ENCODE measurements at regions not wholly inside any gene's neighbourhood (a gene's known extent, or its start where the extent isn't known, plus 50 kb on each side); places are given as distances from the start of the nearest gene placed in this dataset.

DNA sequence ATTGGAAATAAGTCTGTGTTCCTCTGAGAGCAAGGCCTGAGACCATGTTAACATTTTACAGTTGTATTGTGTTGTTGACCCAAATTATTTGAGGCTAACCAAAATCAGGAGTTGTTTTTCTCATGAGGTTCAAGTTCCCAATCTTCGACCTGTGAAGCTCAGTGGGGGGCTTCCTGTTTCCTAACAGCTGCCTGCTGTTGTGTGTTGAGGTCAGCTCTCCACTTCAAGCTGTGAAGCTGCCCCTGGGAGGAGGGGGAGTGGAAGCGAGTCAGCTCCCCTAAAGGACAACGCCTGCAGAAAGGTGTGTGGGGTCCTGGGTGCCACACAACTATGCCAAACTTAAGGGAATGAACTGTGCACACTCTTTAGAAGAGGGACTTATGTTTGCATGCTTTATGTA lies 295.5 kb downstream of the IRX1 start:
- DNase-seq, result no peak

DNA sequence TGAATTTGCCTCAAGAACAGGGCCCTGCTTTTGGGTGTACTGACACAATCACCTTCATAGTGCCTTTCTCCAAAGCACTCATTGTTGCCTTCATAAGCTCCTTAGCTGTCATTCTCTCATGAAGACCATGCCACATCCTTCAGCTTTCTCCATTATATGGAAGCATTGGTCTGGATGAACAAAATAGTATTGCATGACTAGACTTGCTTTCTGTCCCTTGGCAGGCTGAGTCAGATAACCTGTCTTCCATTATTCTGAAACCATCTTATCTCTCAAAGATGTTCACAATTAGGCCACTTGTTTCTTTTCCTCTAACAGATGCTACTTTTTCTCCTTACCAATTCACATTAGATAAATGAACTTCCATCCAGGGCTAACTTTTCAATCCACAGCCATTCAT lies 297.9 kb downstream of the IRX1 start:
- DNase-seq, result no peak

DNA sequence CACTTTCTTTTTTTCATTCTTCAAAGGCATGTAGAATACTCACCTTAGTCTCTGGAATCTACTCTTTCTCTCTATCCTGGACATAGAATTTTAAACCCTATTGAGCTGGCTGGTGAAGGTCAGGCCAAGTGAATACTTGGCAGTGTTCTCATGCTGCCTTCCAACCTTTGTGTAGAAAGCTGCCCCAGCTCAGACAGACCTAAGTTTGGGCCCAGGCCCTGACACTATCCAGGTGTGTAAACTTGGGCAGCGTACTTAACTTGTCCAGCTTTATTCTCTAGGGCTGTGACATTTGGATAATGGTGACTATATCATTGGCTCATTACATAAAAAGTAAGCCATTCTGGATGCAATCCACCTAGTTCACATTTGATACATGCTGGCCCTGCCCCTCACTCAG lies 298.3 kb downstream of the IRX1 start:
- no peak for DNase-seq

- no peak for DNase-seq
These were observed 300.5 kb downstream of the IRX1 start for GRCh38 chr5:3896098-3896497.

DNA sequence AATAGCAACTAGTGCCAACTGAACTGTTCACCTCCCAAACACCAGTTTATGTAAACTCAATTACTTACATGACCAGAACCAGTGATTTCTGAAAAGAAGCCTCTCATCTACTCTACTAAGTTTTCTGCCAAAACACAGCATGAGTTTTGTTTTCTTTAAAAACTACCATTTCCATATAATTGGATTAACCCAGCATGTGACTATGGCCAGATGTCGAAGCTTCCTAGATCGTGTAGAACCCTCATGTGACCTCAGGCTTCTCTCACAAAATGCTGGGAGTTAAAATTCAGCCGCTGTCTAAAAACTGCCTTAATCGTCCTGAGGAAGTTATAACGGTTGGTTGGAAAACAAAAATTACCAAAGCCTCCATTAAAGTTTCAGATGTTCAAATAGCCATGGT lies 303.5 kb downstream of the IRX1 start:
- no peak for DNase-seq

DNA sequence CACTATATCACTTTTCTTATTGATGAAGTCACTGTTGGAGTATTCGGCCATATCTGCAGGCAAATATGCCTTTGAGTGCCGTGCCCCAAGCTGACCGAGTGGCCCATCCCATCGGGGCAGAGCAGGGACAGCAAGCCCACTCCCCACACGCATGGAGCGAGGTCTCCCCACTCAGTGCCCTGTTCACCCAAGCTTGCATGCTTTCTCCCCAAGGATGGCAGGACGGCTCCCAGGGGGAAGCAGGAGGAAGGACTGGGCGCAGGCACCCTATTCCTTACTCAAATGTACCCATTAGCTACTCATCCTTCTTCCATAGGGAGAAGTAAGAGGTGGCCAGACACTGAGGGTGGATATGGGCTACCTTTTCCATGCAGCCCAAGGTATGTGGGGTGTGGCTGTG lies 309.0 kb downstream of the IRX1 start:
- DNase-seq, result no peak

- no peak for DNase-seq
These were observed 309.4 kb downstream of the IRX1 start for GRCh38 chr5:3905031-3905430.

DNA sequence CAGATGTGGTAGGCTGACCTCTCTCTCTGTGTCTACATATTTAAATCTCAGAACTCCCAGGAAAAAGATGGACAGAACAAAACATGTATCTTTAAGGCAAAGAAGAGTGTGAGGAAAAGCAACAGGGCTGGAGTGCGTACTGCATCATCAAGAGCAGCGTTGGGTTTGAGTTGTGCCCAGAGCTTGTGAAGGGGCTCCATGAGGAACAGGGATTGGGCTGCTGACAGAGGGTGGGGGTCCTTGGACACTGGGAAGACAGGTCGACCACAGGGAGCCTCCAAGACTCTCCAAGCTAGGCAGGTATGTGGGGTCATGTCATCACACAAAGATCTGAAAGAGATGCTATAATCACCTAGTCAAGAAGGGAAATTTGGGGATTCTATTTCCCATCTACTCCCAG lies 309.9 kb downstream of the IRX1 start:
- no peak for DNase-seq

DNA sequence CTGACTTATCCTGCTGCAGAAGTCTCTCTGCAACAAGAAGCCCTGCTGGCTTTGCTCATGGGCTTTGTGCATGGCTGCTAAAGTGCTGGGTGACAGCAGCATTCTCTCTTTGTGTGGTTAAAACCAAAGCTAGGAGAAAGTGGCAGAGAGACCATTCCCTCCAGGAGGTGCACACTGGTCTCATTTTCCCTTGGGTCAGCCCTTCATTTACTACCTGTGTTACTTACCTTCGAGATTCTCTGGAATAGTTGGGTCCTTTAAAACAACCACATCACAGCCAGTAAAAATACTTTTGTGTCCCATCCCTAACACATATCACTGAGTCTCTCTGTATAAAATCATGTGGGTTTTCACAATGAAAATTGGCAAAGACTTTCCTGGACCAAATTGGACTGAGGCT lies 315.5 kb downstream of the IRX1 start:
- DNase-seq, result no peak

- no peak for DNase-seq
These were observed 316.1 kb downstream of the IRX1 start for GRCh38 chr5:3911773-3912172.

- DNase-seq, result no peak
These were observed 317.2 kb downstream of the IRX1 start for GRCh38 chr5:3912790-3913189.

DNA sequence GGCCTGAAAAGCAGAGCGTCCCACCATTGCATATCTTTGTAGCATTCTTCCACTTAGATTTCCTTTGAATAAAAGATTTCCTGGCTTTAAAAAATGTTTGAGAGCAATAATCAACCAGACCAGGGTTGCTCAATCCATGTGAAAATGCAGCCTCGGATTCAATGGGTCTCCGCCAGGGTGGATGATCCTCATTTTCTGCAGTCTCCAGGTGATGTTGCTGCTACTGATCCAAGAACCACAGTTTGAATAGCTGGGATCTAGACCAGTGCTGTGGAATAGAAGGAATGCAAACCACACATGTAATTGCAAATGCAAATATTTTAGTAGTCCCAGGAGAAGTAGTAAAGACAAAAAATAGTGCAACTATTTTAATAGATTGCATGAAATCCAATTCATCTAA lies 317.6 kb downstream of the IRX1 start:
- DNase-seq, result no peak

DNA sequence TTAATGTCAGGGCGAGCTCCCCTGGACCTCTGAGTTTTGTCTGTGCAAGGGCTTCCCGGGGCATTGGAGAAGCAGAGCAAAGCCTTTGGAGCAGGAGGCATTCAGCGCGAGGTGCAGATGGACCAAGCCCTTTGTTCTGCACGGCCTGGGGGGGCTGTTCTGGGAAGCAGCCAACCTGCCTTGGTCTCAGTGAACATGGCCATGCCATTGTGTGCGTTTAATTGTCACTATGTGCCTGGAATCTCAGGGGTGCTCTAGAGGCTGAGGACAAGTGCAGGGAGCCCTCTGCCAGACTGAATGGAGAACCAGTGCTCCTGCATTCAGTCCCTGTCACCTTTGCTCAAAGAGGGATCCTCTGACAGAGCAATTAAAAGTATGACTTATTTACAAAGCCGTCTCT lies 329.4 kb downstream of the IRX1 start:
- no peak for DNase-seq

DNA sequence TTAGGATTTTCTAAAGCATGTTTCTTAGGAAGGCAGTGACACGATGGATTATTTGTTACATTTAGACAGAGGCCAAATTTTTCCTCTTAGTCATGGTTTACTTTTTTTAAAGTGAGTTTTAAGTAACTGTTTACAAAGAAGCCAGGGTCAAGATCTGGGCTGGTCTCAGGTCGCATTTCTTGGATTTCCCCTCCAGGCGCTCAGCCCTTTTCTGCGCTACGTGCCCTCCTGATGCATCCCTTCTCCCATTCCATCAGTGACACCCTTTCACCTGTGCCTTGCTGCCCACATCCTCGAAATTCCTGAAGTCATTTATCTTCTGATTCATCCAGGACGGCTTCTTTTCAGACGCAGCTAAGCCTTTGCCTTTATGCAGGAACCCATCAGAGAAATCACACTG lies 330.3 kb downstream of the IRX1 start:
- DNase-seq, result no peak

GRCh38 chr5:3929799-3930198 lies 334.2 kb downstream of the IRX1 start:
- no peak for DNase-seq

- DNase-seq, result no peak
These were observed 336.3 kb downstream of the IRX1 start for GRCh38 chr5:3931976-3932375.

- DNase-seq, result no peak
These were observed 337.9 kb downstream of the IRX1 start for GRCh38 chr5:3933536-3933935.

DNA sequence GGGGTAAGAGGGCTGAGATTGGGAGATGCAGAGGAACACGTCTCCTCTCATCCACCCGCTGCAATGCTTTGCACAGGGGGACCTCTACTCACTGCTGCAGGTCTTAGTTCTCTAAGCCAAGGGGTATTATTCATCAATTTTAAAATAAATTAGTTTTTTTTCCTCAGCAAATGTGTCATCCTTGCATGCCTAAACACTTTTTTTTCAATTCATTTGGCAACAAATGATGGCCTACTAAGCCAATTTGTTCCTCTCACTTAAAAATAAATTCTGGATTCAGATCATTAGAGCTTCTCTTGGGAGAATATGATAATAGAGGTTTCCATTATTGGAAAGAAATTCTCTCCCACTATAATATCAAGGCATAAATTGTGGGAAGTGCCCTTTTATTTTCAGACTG lies 338.3 kb downstream of the IRX1 start:
- DNase-seq, result no peak

GRCh38 chr5:3943859-3944258 lies 348.2 kb downstream of the IRX1 start:
- no peak for DNase-seq

GRCh38 chr5:3944930-3945329 lies 349.3 kb downstream of the IRX1 start:
- no peak for DNase-seq

GRCh38 chr5:3948838-3949237 lies 353.2 kb downstream of the IRX1 start:
- DNase-seq, result no peak

DNA sequence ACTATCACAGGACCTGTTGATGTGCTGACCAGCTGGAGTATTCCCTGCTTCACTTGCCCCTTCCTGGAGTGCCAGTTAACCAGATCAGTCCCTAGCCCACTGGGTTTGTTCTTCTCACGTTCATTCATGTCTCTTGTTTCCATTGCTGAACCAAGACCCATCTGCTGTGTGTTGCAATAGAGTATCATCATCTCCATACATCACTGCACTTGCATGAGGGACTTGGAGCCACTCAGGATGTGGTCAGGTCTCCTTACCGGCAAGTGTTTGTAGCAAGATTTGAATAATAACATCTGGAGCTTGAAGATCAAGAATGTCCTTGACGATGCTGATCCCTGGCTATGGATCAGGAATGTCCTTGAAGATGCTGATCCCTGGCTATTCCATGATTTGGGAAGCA lies 358.6 kb downstream of the IRX1 start:
- DNase-seq, result no peak

- no peak for DNase-seq
These were observed 359.0 kb downstream of the IRX1 start for GRCh38 chr5:3954633-3955032.

DNA sequence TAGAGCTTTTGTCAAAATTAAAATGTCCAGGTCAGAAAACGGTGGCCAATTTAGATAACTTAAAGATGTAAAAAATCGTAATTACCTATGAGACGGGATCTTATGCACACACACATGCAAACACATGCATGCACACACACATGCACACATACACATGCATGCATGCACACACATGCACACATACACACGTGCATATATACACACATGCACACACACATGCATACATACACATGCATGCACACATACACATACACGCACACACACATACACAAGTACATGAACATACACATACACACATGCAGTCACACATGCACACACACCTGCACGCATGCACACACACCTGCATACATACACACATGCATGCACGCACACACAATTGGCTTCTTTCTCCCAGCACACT lies 362.0 kb downstream of the IRX1 start:
- DNase-seq, result no peak

- no peak for DNase-seq
These were observed 362.8 kb downstream of the IRX1 start for GRCh38 chr5:3958389-3958788.

DNA sequence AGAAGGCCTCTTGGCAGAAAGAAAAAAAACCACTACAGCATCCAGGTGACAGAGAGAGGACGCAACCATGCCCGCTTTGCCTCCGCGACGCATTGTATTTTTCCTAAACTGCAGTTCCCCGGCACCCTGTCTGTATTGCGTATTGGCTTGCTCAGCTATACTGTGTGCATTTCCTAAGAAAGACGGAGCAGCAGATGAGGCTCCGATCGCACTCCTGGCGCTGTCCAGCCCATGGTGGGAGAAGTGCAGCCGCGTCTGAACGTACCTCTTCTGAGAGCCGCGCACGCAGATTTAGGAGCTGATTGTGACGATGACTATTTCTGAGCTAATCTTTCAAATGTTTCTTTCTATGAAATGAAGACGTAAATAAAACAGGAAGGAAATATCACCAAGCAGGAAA lies 366.5 kb downstream of the IRX1 start:
- no peak for DNase-seq

Measured in activated CD4-positive, CD25-positive, alpha-beta regulatory T cell (primary cell).